ENCODE measurements at regions not wholly inside any gene's neighbourhood (a gene's known extent, or its start where the extent isn't known, plus 50 kb on each side); places are given as distances from the start of the nearest gene placed in this dataset.

- CTCF ChIA-PET, result no interaction called here
Measured at GRCh38 chr9:108291586-108291932, 564.2 kb downstream of the ACTL7B start.

More at GRCh38 chr9:108291586-108291932, 564.2 kb downstream of the ACTL7B start:
- no TSS peak for BruUV-seq (replicated peaks)
- no peak overlapping the region for H3K9ac ChIP-seq (ENCODE audit: low read length)
- no peaks in the 10 kb centered on the region for H3K9me3 ChIP-seq (ENCODE audit: control insufficient read depth in 1 of 2, insufficient read depth in 1 of 2, low read depth in 1 of 2, low read length in 2 of 2)
- no peaks in the 10 kb centered on the region for H4K20me1 ChIP-seq (ENCODE audit: insufficient read depth)
- no peaks in the 10 kb centered on the region for H3K9me2 ChIP-seq (ENCODE audit: insufficient read depth)
- no peak for ATAC-seq
- TF ChIP-seq JUND (IDR thresholded peaks at IDR 0.05), result no peak
- no peak for TF ChIP-seq POLR2A (IDR thresholded peaks at IDR 0.05; ENCODE audit: borderline replicate concordance, extremely low read depth, insufficient read depth, insufficient read length)
- no peak for TF ChIP-seq ZBTB33 (IDR thresholded peaks at IDR 0.05; ENCODE audit: extremely low read depth, insufficient replicate concordance, low read length)
- TF ChIP-seq ZFX (IDR thresholded peaks at IDR 0.05), result no peak
- no peak for TF ChIP-seq CEBPB (IDR thresholded peaks at IDR 0.05; ENCODE audit: low read depth)
- TF ChIP-seq SRF (IDR thresholded peaks at IDR 0.05; ENCODE audit: low read depth), result no peak
- no peak for TF ChIP-seq RAD21 (IDR thresholded peaks at IDR 0.05; ENCODE audit: low read depth)
- no peak for TF ChIP-seq ATF3 (IDR thresholded peaks at IDR 0.05)
- TF ChIP-seq SP1 (IDR thresholded peaks at IDR 0.05; ENCODE audit: low read depth), result no peak
- TF ChIP-seq FOSL1 (IDR thresholded peaks at IDR 0.05; ENCODE audit: low read depth), result no peak
- no peak for TF ChIP-seq REST (IDR thresholded peaks at IDR 0.05; ENCODE audit: low read depth)
- TF ChIP-seq EZH2 (IDR thresholded peaks at IDR 0.05), result no peak
- TF ChIP-seq ZNF274 (IDR thresholded peaks at IDR 0.05; ENCODE audit: low read depth, low read length), result no peak
- no peak for DNase-seq (ENCODE audit: low read depth, low spot score)
- no peaks in the 10 kb centered on the region for H3K27me3 ChIP-seq (ENCODE audit: insufficient read depth, low read length)
- no peak overlapping the region for H3K4me3 ChIP-seq (replicated peaks in 1 of 2; ENCODE audit: low read depth in 1 of 2, low read length in 2 of 2)
- intact Hi-C loops (cut with micrococcal nuclease), result no loop called here
- H3K4me1 ChIP-seq (ENCODE audit: control insufficient read depth in 1 of 2, insufficient read depth in 2 of 2, low read length in 2 of 2), result no peaks in the 10 kb centered on the region
- ChIA-PET POLR2A (no interaction called here), RAD21 (ENCODE audit: low non-redundant PET in 1 of 2, low total read pairs in 2 of 2, uncharacterized antibody in 2 of 2, unreplicated experiment in 2 of 2) (no interaction called here)
- no peaks in the 10 kb centered on the region for H3K36me3 ChIP-seq (ENCODE audit: control insufficient read depth in 1 of 2, insufficient read depth in 2 of 2, low read length in 2 of 2)
- H3K4me2 ChIP-seq (ENCODE audit: low read length), result no peak overlapping the region
- no peaks in the 10 kb centered on the region for H3K79me2 ChIP-seq (ENCODE audit: insufficient read depth, low read length)
- H2AFZ ChIP-seq (ENCODE audit: low read depth, low read length, poor library complexity, severe bottlenecking), result no peak overlapping the region
- H3K27ac ChIP-seq (ENCODE audit: low read depth, low read length), result no peak overlapping the region

Data from HCT116 (cell line).